ENCODE measurements at regions not wholly inside any gene's neighbourhood (a gene's known extent, or its start where the extent isn't known, plus 50 kb on each side); places are given as distances from the start of the nearest gene placed in this dataset.
A peak's percentile ranks its signal among the peaks of the same experiment; 100 is the strongest.

GRCh38 chr14:101506211-101506925 is 54.9 kb upstream of the DIO3 start:
- no peak overlapping the region for H3K27ac Mint-ChIP-seq
- Histone ChIP-seq H4K20me1 (ENCODE audit: insufficient read depth, low read length) (no peaks in the 10 kb centered on the region), H3K9me3 (replicated peaks in 1 of 2; ENCODE audit: control insufficient read depth in 1 of 2, insufficient read depth in 1 of 2, low read length in 2 of 2) (peaks cover 0 to 4% of the 10 kb centered on the region in 2 donors), H3K4me3 (replicated peaks in 1 of 3; ENCODE audit: low read depth in 2 of 3, low read length in 3 of 3) (no peak overlapping the region), H3K27ac (ENCODE audit: low read depth in 1 of 2, low read length in 2 of 2) (no peak overlapping the region), H3K27me3 (ENCODE audit: control insufficient read depth in 2 of 2, insufficient read depth in 2 of 2, low read length in 2 of 2) (no peaks in the 10 kb centered on the region), H2AFZ (ENCODE audit: insufficient read depth, low read depth, low read length, poor library complexity, severe bottlenecking) (no peak overlapping the region), H3K4me2 (replicated peaks; ENCODE audit: extremely low read depth, low read length, poor library complexity, severe bottlenecking) (no peak overlapping the region), H3K4me1 (ENCODE audit: control insufficient read depth in 1 of 2, insufficient read depth in 2 of 2, low read length in 2 of 2) (no peaks in the 10 kb centered on the region), H3K79me2 (ENCODE audit: insufficient read depth, low read length) (no peaks in the 10 kb centered on the region), H3K36me3 (replicated peaks in 1 of 2; ENCODE audit: control insufficient read depth in 1 of 2, insufficient read depth in 2 of 2, low read length in 2 of 2) (no peaks in the 10 kb centered on the region), H3K9ac (ENCODE audit: insufficient read depth, low read length, poor library complexity, severe bottlenecking) (no peak overlapping the region)
- H3K27me3 Mint-ChIP-seq (ENCODE audit: low read depth in 3 of 3), result peaks cover 6 to 10% (median 7%) of the 10 kb centered on the region in 3 donors
- TF ChIP-seq CTCF (IDR thresholded peaks at IDR 0.05), result no peak
- H3K9me3 Mint-ChIP-seq, result peaks cover 0 to 8% (median 1%) of the 10 kb centered on the region in 7 donors
- no peak overlapping the region for H3K4me3 Mint-ChIP-seq
- intact Hi-C loops (cut with micrococcal nuclease), result no loop called here
- WGBS (ENCODE audit: insufficient coverage), result 96% methylated on average over 6 of the region's 13 CpGs
- H3K4me1 Mint-ChIP-seq, result no peaks in the 10 kb centered on the region
- H3K36me3 Mint-ChIP-seq, result no peaks in the 10 kb centered on the region
- no peak for DNase-seq

GRCh38 chr14:101506926-101507835 is 54.1 kb upstream of the DIO3 start:
- no peak overlapping the region for H3K4me3 Mint-ChIP-seq
- peak overlapping the region in 1 of 7 donors; percentile 42 for H3K27ac Mint-ChIP-seq
- H4K20me1 ChIP-seq (ENCODE audit: insufficient read depth, low read length), result no peaks in the 10 kb centered on the region
- H3K9ac ChIP-seq (ENCODE audit: insufficient read depth, low read length, poor library complexity, severe bottlenecking), result no peak overlapping the region
- DNase-seq, result no peak
- H3K79me2 ChIP-seq (ENCODE audit: insufficient read depth, low read length), result no peaks in the 10 kb centered on the region
- H3K4me1 Mint-ChIP-seq, result no peaks in the 10 kb centered on the region
- no peak overlapping the region for H3K27ac ChIP-seq (ENCODE audit: low read depth in 1 of 2, low read length in 2 of 2)
- peaks cover 4 to 8% (median 8%) of the 10 kb centered on the region in 3 donors for H3K27me3 Mint-ChIP-seq (ENCODE audit: low read depth in 3 of 3)
- 89% methylated on average over 15 of the region's 27 CpGs for WGBS (ENCODE audit: insufficient coverage)
- no peak overlapping the region for H2AFZ ChIP-seq (ENCODE audit: insufficient read depth, low read depth, low read length, poor library complexity, severe bottlenecking)
- no peaks in the 10 kb centered on the region for H3K36me3 Mint-ChIP-seq
- no peak overlapping the region for H3K4me2 ChIP-seq (replicated peaks; ENCODE audit: extremely low read depth, low read length, poor library complexity, severe bottlenecking)
- no peaks in the 10 kb centered on the region for H3K27me3 ChIP-seq (ENCODE audit: control insufficient read depth in 2 of 2, insufficient read depth in 2 of 2, low read length in 2 of 2)
- intact Hi-C loops (cut with micrococcal nuclease), result no loop called here
- no peak for TF ChIP-seq CTCF (IDR thresholded peaks at IDR 0.05)
- no peaks in the 10 kb centered on the region for H3K36me3 ChIP-seq (replicated peaks in 1 of 2; ENCODE audit: control insufficient read depth in 1 of 2, insufficient read depth in 2 of 2, low read length in 2 of 2)
- no peak overlapping the region for H3K4me3 ChIP-seq (replicated peaks in 1 of 3; ENCODE audit: low read depth in 2 of 3, low read length in 3 of 3)
- peaks cover 0 to 8% (median 1%) of the 10 kb centered on the region in 7 donors for H3K9me3 Mint-ChIP-seq
- peaks cover 0 to 4% of the 10 kb centered on the region in 2 donors for H3K9me3 ChIP-seq (replicated peaks in 1 of 2; ENCODE audit: control insufficient read depth in 1 of 2, insufficient read depth in 1 of 2, low read length in 2 of 2)
- H3K4me1 ChIP-seq (ENCODE audit: control insufficient read depth in 1 of 2, insufficient read depth in 2 of 2, low read length in 2 of 2), result no peaks in the 10 kb centered on the region

All from CD14-positive monocyte (primary cell).